ENCODE measurements at regions not wholly inside any gene's neighbourhood (a gene's known extent, or its start where the extent isn't known, plus 50 kb on each side); places are given as distances from the start of the nearest gene placed in this dataset.

DNA sequence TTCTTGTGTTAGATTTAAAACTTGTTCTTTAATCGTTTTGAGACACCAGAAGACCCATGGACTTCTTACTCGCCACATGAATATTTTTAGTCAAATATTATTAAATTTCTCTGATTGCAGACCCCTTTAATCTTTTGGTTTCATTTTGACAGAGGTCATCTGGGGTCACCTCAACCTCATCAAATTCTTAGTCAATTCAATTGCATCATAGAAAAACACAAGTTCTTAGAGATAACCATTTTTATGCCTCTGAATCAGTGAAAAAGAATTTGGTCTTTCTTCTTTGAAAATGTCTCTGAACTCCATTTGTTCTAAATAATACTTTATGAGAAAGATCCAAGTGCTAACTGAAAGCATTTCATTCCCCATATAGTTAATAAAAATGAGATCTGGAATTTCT, 55.2 kb upstream of the CBLN4 start:
- TF ChIP-seq, protein P1, sequence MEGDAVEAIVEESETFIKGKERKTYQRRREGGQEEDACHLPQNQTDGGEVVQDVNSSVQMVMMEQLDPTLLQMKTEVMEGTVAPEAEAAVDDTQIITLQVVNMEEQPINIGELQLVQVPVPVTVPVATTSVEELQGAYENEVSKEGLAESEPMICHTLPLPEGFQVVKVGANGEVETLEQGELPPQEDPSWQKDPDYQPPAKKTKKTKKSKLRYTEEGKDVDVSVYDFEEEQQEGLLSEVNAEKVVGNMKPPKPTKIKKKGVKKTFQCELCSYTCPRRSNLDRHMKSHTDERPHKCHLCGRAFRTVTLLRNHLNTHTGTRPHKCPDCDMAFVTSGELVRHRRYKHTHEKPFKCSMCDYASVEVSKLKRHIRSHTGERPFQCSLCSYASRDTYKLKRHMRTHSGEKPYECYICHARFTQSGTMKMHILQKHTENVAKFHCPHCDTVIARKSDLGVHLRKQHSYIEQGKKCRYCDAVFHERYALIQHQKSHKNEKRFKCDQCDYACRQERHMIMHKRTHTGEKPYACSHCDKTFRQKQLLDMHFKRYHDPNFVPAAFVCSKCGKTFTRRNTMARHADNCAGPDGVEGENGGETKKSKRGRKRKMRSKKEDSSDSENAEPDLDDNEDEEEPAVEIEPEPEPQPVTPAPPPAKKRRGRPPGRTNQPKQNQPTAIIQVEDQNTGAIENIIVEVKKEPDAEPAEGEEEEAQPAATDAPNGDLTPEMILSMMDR (IDR thresholded peaks at IDR 0.05): no peak
- Histone ChIP-seq H3K36me3 (no peaks in the 10 kb centered on the region), H3K9me3 (no peaks in the 10 kb centered on the region), H3K4me3 (no peak overlapping the region), H3K4me1 (no peaks in the 10 kb centered on the region), H3K27ac (no peak overlapping the region), H3K9ac (ENCODE audit: low read depth in 2 of 2, low read length in 2 of 2) (no peak overlapping the region), H3K27me3 (no peaks in the 10 kb centered on the region)
- intact Hi-C loops (cut with DNase I): no loop called here
- no peak for DNase-seq

DNA sequence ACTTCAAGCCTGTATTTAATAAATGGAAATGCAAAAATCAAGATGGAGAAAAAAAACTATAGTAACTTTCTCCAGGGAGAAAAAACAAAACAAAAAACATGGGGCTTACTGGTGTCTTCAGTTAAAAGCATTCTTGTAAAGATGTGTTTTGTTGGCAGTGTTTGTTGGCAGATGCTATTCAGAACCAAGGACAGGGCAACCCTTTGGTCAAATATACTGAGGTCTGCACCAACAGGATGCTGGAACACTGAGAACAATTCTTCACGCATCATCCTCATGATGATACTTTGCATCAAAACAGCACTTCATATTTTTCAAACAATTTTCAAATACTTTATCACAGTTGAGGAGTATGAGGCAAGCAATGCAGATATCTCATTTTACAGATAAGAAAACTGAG, 63.7 kb upstream of the CBLN4 start:
- DNase-seq: no peak
- no peak overlapping the region for H3K9ac ChIP-seq (ENCODE audit: low read depth in 2 of 2, low read length in 2 of 2)
- H3K27me3 ChIP-seq: no peaks in the 10 kb centered on the region
- no peak overlapping the region for H3K4me3 ChIP-seq
- intact Hi-C loops (cut with DNase I): no loop called here
- H3K9me3 ChIP-seq: no peaks in the 10 kb centered on the region
- TF ChIP-seq, protein P1 (IDR thresholded peaks at IDR 0.05): no peak
- H3K36me3 ChIP-seq: no peaks in the 10 kb centered on the region
- no peaks in the 10 kb centered on the region for H3K4me1 ChIP-seq
- H3K27ac ChIP-seq: no peak overlapping the region

DNA sequence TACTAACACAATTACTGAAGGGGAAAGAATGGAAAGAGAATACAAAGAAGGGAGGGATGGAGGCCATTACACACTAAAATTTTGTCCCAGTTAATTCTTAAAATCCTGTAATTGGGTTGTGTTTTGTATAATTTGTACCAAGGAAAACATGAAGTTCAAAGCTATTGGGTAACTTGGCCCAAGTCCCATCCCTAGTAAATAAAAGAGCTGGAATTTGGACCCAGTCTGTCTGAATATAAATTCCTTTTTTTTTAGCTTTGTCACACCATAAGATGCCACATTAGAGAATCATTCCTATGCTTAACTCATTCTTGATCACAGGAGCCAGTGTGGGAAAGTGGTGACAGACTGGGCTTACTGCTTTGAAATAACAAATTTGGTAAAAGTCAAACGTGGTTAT, 66.8 kb upstream of the CBLN4 start:
- no peak overlapping the region for H3K4me3 ChIP-seq
- intact Hi-C loops (cut with DNase I): no loop called here
- no peak overlapping the region for H3K27ac ChIP-seq
- H3K4me1 ChIP-seq: no peaks in the 10 kb centered on the region
- no peak for DNase-seq
- no peaks in the 10 kb centered on the region for H3K9me3 ChIP-seq
- no peaks in the 10 kb centered on the region for H3K36me3 ChIP-seq
- H3K27me3 ChIP-seq: no peaks in the 10 kb centered on the region
- H3K9ac ChIP-seq (ENCODE audit: low read depth in 2 of 2, low read length in 2 of 2): no peak overlapping the region
- TF ChIP-seq, protein P1 (IDR thresholded peaks at IDR 0.05): no peak

DNA sequence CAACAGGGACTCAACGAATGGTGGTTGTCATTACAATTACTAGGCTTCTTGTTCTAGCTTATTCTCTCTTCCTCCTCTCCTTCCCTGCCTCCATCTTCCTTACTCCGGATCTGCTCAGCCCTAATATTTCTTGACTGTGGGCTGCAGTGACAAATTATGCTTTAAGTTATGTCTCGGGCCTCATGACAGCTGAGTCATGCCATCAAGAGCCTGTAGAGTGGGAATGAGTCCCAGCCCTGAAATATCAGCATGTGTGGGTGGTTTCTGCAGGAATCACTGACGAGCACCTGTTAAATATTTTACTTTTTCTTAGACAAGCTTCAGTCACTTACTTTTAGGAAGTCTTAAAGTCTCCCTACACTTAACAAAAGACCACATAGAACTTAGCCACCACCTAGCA, 83.1 kb upstream of the CBLN4 start:
- TF ChIP-seq, protein P1 (IDR thresholded peaks at IDR 0.05): no peak
- H3K9me3 ChIP-seq: no peaks in the 10 kb centered on the region
- intact Hi-C loops (cut with DNase I): no loop called here
- no peak overlapping the region for H3K27ac ChIP-seq
- no peaks in the 10 kb centered on the region for H3K4me1 ChIP-seq
- no peak overlapping the region for H3K4me3 ChIP-seq
- DNase-seq: no peak
- no peaks in the 10 kb centered on the region for H3K36me3 ChIP-seq
- no peak overlapping the region for H3K9ac ChIP-seq (ENCODE audit: low read depth in 2 of 2, low read length in 2 of 2)
- H3K27me3 ChIP-seq: no peaks in the 10 kb centered on the region

DNA sequence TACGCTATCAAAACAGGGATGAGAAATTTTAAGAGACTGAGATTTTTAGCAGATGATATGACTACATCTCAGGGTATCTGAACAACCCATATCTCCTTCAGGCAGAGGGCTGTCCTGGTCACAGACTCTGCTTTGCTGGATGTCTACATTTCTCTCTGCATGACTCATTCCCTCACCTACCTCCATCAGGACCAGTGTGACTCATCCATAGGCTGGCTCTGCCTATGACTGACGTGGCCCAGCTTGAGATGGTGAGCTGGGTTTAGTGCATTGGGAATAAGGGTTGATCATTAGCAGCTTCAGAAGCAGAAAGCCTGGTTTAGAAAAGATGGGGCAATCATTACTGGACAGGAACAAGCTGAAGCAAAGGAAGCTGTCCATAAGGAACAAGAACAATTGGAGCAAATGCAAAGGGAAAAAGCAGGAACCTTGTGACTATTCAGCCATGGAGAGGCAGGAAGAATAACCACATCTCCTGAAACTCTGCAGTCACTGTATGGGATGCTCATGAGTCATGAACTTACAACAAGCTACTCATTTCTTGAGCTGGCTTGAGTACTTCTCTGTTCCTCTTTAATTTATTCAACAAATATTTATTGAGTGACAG, 86.4 kb upstream of the CBLN4 start:
- H3K36me3 ChIP-seq: no peaks in the 10 kb centered on the region
- no peak overlapping the region for H3K9ac ChIP-seq (ENCODE audit: low read depth in 2 of 2, low read length in 2 of 2)
- intact Hi-C loops (cut with DNase I): no loop called here
- no peaks in the 10 kb centered on the region for H3K27me3 ChIP-seq
- TF ChIP-seq, protein P1 (IDR thresholded peaks at IDR 0.05): no peak
- H3K9me3 ChIP-seq: no peaks in the 10 kb centered on the region
- H3K27ac ChIP-seq: no peak overlapping the region
- no peak overlapping the region for H3K4me3 ChIP-seq
- DNase-seq: no peak
- H3K4me1 ChIP-seq: no peaks in the 10 kb centered on the region

Data from colonic mucosa (tissue), 4 donors.